IMR-90 (cell line): ENCODE measurements at regions not wholly inside any gene's neighbourhood (a gene's known extent, or its start where the extent isn't known, plus 50 kb on each side); places are given as distances from the start of the nearest gene placed in this dataset.

Source experiments
- ATAC-seq: fragments of 200-7000 bp; cut with Tn5 transposase; 2 replicates; pipeline ENCODE4 v1.9.1; 2020; ENCODE audit warnings: low read depth, mild to moderate bottlenecking, moderate library complexity
- BruUV-seq: library from RNA; stranded (reverse); fragments of 400-500 nt; replicated peaks from 2 replicates; lab custom pipeline; 2021; lab: Mats Ljungman, UMichigan
- CTCF ChIA-PET: fragments of 300-600 bp; formaldehyde crosslinking; extraction: SDS; loops from one replicate; lab custom pipeline; 2021; ENCODE audit warnings: antibody characterized with exemption; lab: Yijun Ruan, JAX
- POLR2A ChIA-PET: fragments of 300-600 bp; sonication (Branson Sonifier 250); formaldehyde crosslinking; loops from one replicate; lab custom pipeline; 2022; ENCODE audit warnings: antibody characterized with exemption; ENCODE audit not compliant: unreplicated experiment; lab: Charles Lee
- DNase-seq: peaks from one replicate; pipeline ENCODE4 v3.0.0; 2013
- H2AFZ ChIP-seq: replicated peaks from 2 replicates; pipeline ENCODE3; 2013; ENCODE audit warnings: low read length, mild to moderate bottlenecking; ENCODE audit not compliant: poor library complexity
- H2AK5ac ChIP-seq: 2 replicates; pipeline ENCODE4 v1.6.1; 2013; ENCODE audit warnings: low read depth, low read length, inconsistent platforms
- H2AK9ac ChIP-seq: replicated peaks from 2 replicates; pipeline ENCODE3; 2013; ENCODE audit warnings: mild to moderate bottlenecking, low read depth, low read length, moderate library complexity; ENCODE audit not compliant: poor library complexity
- H2BK120ac ChIP-seq: 2 replicates; pipeline ENCODE4 v1.6.1; 2013; ENCODE audit warnings: low read depth, low read length, inconsistent platforms
- H2BK15ac ChIP-seq: 3 replicates; pipeline ENCODE4 v1.6.1; 2013; ENCODE audit warnings: low read depth, low read length, inconsistent platforms
- H2BK20ac ChIP-seq: 2 replicates; pipeline ENCODE4 v1.6.1; 2013; ENCODE audit warnings: low read depth, mild to moderate bottlenecking, inconsistent platforms, low read length, moderate library complexity
- H2BK5ac ChIP-seq: 2 replicates; pipeline ENCODE4 v1.6.1; 2013; ENCODE audit warnings: mild to moderate bottlenecking, low read depth, low read length, inconsistent platforms; ENCODE audit not compliant: poor library complexity, severe bottlenecking
- H3K14ac ChIP-seq: replicated peaks from 2 replicates; pipeline ENCODE4 v1.6.1; 2013; ENCODE audit warnings: low read depth, low read length, inconsistent platforms
- H3K18ac ChIP-seq: 2 replicates; pipeline ENCODE4 v1.6.1; 2013; ENCODE audit warnings: low read depth, low read length, control low read depth
- H3K23ac ChIP-seq: 2 replicates; pipeline ENCODE4 v1.6.1; 2013; ENCODE audit warnings: low read depth, low read length, inconsistent platforms
- H3K27ac ChIP-seq: 2 replicates; pipeline ENCODE4 v1.5.1; 2013; ENCODE audit warnings: mild to moderate bottlenecking, control low read depth, low read length; ENCODE audit not compliant: insufficient read depth
- H3K27me3 ChIP-seq: 2 replicates; pipeline ENCODE4 v1.6.1; 2013; ENCODE audit warnings: low read length; ENCODE audit not compliant: control insufficient read depth, insufficient read depth
- H3K36me3 ChIP-seq: 2 replicates; pipeline ENCODE4 v1.6.1; 2013; ENCODE audit warnings: low read length, mixed read lengths; ENCODE audit not compliant: control insufficient read depth, insufficient read depth
- H3K4ac ChIP-seq: 2 replicates; pipeline ENCODE4 v1.6.1; 2013; ENCODE audit warnings: low read depth, low read length, inconsistent platforms
- H3K4me1 ChIP-seq: 2 replicates; pipeline ENCODE4 v1.6.1; 2013; ENCODE audit warnings: low read length, mixed read lengths; ENCODE audit not compliant: control insufficient read depth, insufficient read depth
- H3K4me2 ChIP-seq: 2 replicates; pipeline ENCODE4 v1.6.1; 2013; ENCODE audit warnings: low read depth, mild to moderate bottlenecking, control low read depth, low read length, moderate library complexity
- H3K4me3 ChIP-seq: 2 replicates; pipeline ENCODE4 v1.5.1; 2013; ENCODE audit warnings: low read depth, mild to moderate bottlenecking, control low read depth, low read length, moderate library complexity; ENCODE audit not compliant: insufficient read depth
- H3K56ac ChIP-seq: 2 replicates; pipeline ENCODE4 v1.6.1; 2013; ENCODE audit warnings: low read length, inconsistent platforms; ENCODE audit not compliant: insufficient read depth; ENCODE audit errors: extremely low read depth
- H3K79me1 ChIP-seq, 2 experiments: 2 replicates each; pipeline ENCODE4 v1.6.1; 2013; ENCODE audit warnings: low read length in 2 of 2, inconsistent platforms in 1 of 2, low read depth in 1 of 2
- H3K9ac ChIP-seq: 2 replicates; pipeline ENCODE4 v1.6.1; 2013; ENCODE audit warnings: low read depth, low read length, control low read depth
- H3K9me1 ChIP-seq: 2 replicates; pipeline ENCODE4 v1.6.1; 2013; ENCODE audit warnings: low read length, inconsistent platforms; ENCODE audit not compliant: insufficient read depth
- H3K9me3 ChIP-seq: 2 replicates; pipeline ENCODE4 v1.6.1; 2013; ENCODE audit warnings: low read length; ENCODE audit not compliant: control insufficient read depth, insufficient read depth
- H4K20me1 ChIP-seq: 2 replicates; pipeline ENCODE4 v1.6.1; 2013; ENCODE audit warnings: low read length, inconsistent platforms; ENCODE audit not compliant: insufficient read depth
- H4K5ac ChIP-seq: 2 replicates; pipeline ENCODE4 v1.6.1; 2013; ENCODE audit warnings: mild to moderate bottlenecking, low read depth, low read length, control low read depth
- H4K8ac ChIP-seq, 2 experiments: 2 replicates each; pipeline ENCODE4 v1.6.1; 2013; ENCODE audit warnings: low read depth in 2 of 2, low read length in 2 of 2, control low read depth in 1 of 2, inconsistent platforms in 1 of 2
- H4K91ac ChIP-seq: 2 replicates; pipeline ENCODE4 v1.6.1; 2013; ENCODE audit warnings: low read depth, low read length, inconsistent platforms; ENCODE audit not compliant: insufficient read depth
- BHLHE40 ChIP-seq: fragments of 150-350 bp; IDR thresholded peaks from 2 replicates; pipeline ENCODE4 v1.6.1; 2016; ENCODE audit warnings: mild to moderate bottlenecking, low read depth, low read length
- CEBPB ChIP-seq: IDR thresholded peaks from 2 replicates; pipeline ENCODE4 v1.6.1; 2012; ENCODE audit warnings: low read depth, low read length, improper control_type of control experiment
- CHD1 ChIP-seq: IDR thresholded peaks from 2 replicates; pipeline ENCODE4 v1.6.1; 2012; ENCODE audit warnings: low read depth, low read length, improper control_type of control experiment
- ELK1 ChIP-seq: fragments of 150-350 bp; IDR thresholded peaks from 2 replicates; pipeline ENCODE4 v1.6.1; 2016; ENCODE audit warnings: low read depth, mild to moderate bottlenecking, low read length, moderate library complexity, borderline replicate concordance
- FOS ChIP-seq: fragments of 150-350 bp; IDR thresholded peaks from 2 replicates; pipeline ENCODE4 v1.6.1; 2016; ENCODE audit warnings: low read depth, low read length
- MAFK ChIP-seq: IDR thresholded peaks from 2 replicates; pipeline ENCODE4 v1.6.1; 2012; ENCODE audit warnings: low read depth, low read length, improper control_type of control experiment
- MAZ ChIP-seq: IDR thresholded peaks from 2 replicates; pipeline ENCODE4 v1.6.1; 2012; ENCODE audit warnings: low read depth, mild to moderate bottlenecking, low read length, improper control_type of control experiment, moderate library complexity, borderline replicate concordance
- MXI1 ChIP-seq: IDR thresholded peaks from 2 replicates; pipeline ENCODE4 v1.6.1; 2012; ENCODE audit warnings: low read depth, mild to moderate bottlenecking, low read length, moderate library complexity, borderline replicate concordance
- NFE2L2 ChIP-seq: fragments of 150-350 bp; IDR thresholded peaks from 2 replicates; pipeline ENCODE4 v1.6.1; 2016; ENCODE audit warnings: low read depth, mild to moderate bottlenecking, low read length
- POLR2A ChIP-seq: IDR thresholded peaks from 2 replicates; pipeline ENCODE4 v1.6.1; 2012; ENCODE audit warnings: mild to moderate bottlenecking, low read depth, low read length
- RCOR1 ChIP-seq: IDR thresholded peaks from 2 replicates; pipeline ENCODE4 v1.6.1; 2012; ENCODE audit warnings: mild to moderate bottlenecking, low read length, improper control_type of control experiment; ENCODE audit not compliant: insufficient replicate concordance
- RFX5 ChIP-seq: IDR thresholded peaks from 2 replicates; pipeline ENCODE4 v1.8.0; 2012; ENCODE audit warnings: low read depth, mild to moderate bottlenecking, low read length, moderate library complexity
- SMC3 ChIP-seq: fragments of 150-350 bp; IDR thresholded peaks from 2 replicates; pipeline ENCODE4 v1.6.1; 2016; ENCODE audit warnings: low read depth, mild to moderate bottlenecking, antibody characterized with exemption, low read length, moderate library complexity
- dilution Hi-C: fragments of 300-500 bp; cut with HindIII; formaldehyde crosslinking; loops from one replicate; pipeline ENCODE4 v1.14.3; 2018; ENCODE audit warnings: low sequenced_read_pairs; ENCODE audit not compliant: unreplicated experiment
- in situ Hi-C: fragments of 300-500 bp; cut with MboI; formaldehyde crosslinking; loops from 3 replicates; pipeline ENCODE4 v1.14.3; 2019; ENCODE audit warnings: low sequenced_read_pairs, inconsistent platforms, mixed read lengths
- intact Hi-C: fragments of 100-400 bp; cut with micrococcal nuclease; formaldehyde crosslinking; loops from 2 replicates; pipeline ENCODE4 v1.10.0; 2022
- TF ChIP-seq, protein P1 (sequence below): fragments of 150-350 bp; IDR thresholded peaks from 2 replicates; pipeline ENCODE4 v1.6.1; 2017; ENCODE audit warnings: mild to moderate bottlenecking, antibody characterized with exemption, low read length, low read depth
- TF ChIP-seq, protein P2 (sequence below): conservative IDR thresholded peaks from 2 replicates; pipeline ENCODE4 v1.5.1; 2012; ENCODE audit warnings: mild to moderate bottlenecking, low read depth, low read length, improper control_type of control experiment

DNA sequence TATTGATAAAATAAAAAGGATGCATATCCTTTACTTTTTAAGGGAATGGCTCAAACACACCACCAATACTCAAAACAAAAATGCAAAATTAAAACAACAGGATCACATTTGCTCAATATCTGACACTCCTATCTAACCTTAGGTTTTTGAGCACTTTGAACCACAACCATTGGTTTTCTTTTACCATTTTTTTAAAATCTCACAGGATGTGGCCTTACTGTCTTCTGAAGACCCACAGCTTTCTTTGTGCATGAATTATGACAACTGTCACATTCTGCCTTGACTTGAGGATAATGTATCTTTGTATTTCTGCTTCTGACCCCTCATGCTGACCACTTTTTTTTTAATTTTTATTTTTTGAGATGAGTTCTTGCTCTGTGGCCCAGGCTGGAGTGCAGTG is 461.1 kb upstream of the NRP1 start:
- no peak overlapping the region for H3K4ac ChIP-seq
- H2BK15ac ChIP-seq: no peak overlapping the region
- no peak overlapping the region for H3K56ac ChIP-seq
- no peak overlapping the region for H3K9ac ChIP-seq
- no peaks in the 10 kb centered on the region for H3K79me1 ChIP-seq
- POLR2A ChIA-PET: no interaction called here
- H2BK20ac ChIP-seq: no peak overlapping the region
- H2BK120ac ChIP-seq: no peak overlapping the region
- no peak overlapping the region for H3K4me2 ChIP-seq
- H4K20me1 ChIP-seq: no peaks in the 10 kb centered on the region
- H3K27me3 ChIP-seq: no peaks in the 10 kb centered on the region; the same call in 1 of the 2 replicates
- no peak overlapping the region for H2AFZ ChIP-seq
- no peaks in the 10 kb centered on the region for H3K36me3 ChIP-seq
- H3K27ac ChIP-seq: no peak overlapping the region
- H4K5ac ChIP-seq: no peak overlapping the region
- TF ChIP-seq SMC3 (no peak), ELK1 (no peak), POLR2A (no peak), BHLHE40 (no peak), RCOR1 (no peak), CEBPB (no peak), CHD1 (no peak), MAZ (no peak), NFE2L2 (no peak), MXI1 (no peak), MAFK (no peak), RFX5 (no peak), FOS (no peak)
- TF ChIP-seq, protein P1, sequence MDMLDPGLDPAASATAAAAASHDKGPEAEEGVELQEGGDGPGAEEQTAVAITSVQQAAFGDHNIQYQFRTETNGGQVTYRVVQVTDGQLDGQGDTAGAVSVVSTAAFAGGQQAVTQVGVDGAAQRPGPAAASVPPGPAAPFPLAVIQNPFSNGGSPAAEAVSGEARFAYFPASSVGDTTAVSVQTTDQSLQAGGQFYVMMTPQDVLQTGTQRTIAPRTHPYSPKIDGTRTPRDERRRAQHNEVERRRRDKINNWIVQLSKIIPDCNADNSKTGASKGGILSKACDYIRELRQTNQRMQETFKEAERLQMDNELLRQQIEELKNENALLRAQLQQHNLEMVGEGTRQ: no peak
- TF ChIP-seq, protein P2, sequence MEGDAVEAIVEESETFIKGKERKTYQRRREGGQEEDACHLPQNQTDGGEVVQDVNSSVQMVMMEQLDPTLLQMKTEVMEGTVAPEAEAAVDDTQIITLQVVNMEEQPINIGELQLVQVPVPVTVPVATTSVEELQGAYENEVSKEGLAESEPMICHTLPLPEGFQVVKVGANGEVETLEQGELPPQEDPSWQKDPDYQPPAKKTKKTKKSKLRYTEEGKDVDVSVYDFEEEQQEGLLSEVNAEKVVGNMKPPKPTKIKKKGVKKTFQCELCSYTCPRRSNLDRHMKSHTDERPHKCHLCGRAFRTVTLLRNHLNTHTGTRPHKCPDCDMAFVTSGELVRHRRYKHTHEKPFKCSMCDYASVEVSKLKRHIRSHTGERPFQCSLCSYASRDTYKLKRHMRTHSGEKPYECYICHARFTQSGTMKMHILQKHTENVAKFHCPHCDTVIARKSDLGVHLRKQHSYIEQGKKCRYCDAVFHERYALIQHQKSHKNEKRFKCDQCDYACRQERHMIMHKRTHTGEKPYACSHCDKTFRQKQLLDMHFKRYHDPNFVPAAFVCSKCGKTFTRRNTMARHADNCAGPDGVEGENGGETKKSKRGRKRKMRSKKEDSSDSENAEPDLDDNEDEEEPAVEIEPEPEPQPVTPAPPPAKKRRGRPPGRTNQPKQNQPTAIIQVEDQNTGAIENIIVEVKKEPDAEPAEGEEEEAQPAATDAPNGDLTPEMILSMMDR: no peak
- intact Hi-C loops: no loop called here
- H2AK5ac ChIP-seq: no peak overlapping the region
- BruUV-seq: no TSS peak
- H3K14ac ChIP-seq: no peak overlapping the region
- H3K4me3 ChIP-seq: no peak overlapping the region
- no peak overlapping the region for H3K18ac ChIP-seq
- ATAC-seq (no peak), DNase-seq (no peak)
- no peak overlapping the region for H4K91ac ChIP-seq
- H3K9me3 ChIP-seq: no peaks in the 10 kb centered on the region
- no peaks in the 10 kb centered on the region for H3K9me1 ChIP-seq
- no peak overlapping the region for H4K8ac ChIP-seq
- no peak overlapping the region for H3K23ac ChIP-seq
- in situ Hi-C loops: loop anchor here (25.0 kb wide), 1 partner anchor 842 kb away; no protein-coding TSS in a partner anchor
- dilution Hi-C loops: no loop called here
- CTCF ChIA-PET: no interaction called here
- H2BK5ac ChIP-seq: no peak overlapping the region
- H2AK9ac ChIP-seq: no peak overlapping the region
- H3K4me1 ChIP-seq: no peaks in the 10 kb centered on the region
